Thyroid gland (tissue), 4 donors: ENCODE measurements at regions not wholly inside any gene's neighbourhood (a gene's known extent, or its start where the extent isn't known, plus 50 kb on each side); places are given as distances from the start of the nearest gene placed in this dataset.

Experiments used
- DNase-seq, 2 donors: peaks; one replicate each; pipeline ENCODE4 v3.0.0-alpha.2; 2019
- H3K27ac ChIP-seq, 3 donors: fragments of 200-600 bp; sonication (generic); 1 replicate in 2 of 3; 2 replicates in 1 of 3; pipeline ENCODE4 v1.5.1; 2016 to 2019; ENCODE audit warnings: mild to moderate bottlenecking in 1 of 3, moderate library complexity in 1 of 3
- H3K27me3 ChIP-seq: fragments of 200-600 bp; sonication (generic); one replicate; pipeline ENCODE4 v1.5.1; 2019
- H3K36me3 ChIP-seq, 2 donors: fragments of 200-600 bp; sonication (generic); one replicate each; pipeline ENCODE4 v1.5.1; 2016 to 2019
- H3K4me1 ChIP-seq, 2 donors: fragments of 200-600 bp; sonication (generic); one replicate each; pipeline ENCODE4 v1.5.1; 2017 to 2019
- H3K4me3 ChIP-seq, 3 donors: fragments of 200-600 bp; sonication (generic); replicated peaks in 1 of 3; 1 replicate in 2 of 3; 2 replicates in 1 of 3; pipeline ENCODE4 v1.5.1; 2016; ENCODE audit warnings: mild to moderate bottlenecking in 1 of 3
- H3K9me3 ChIP-seq: fragments of 200-600 bp; sonication (generic); one replicate; pipeline ENCODE4 v1.5.1; 2017
- CTCF ChIP-seq, 6 experiments: fragments of 200-600 bp in 3 of 6; fragments of 450-650 bp in 3 of 6; sonication (generic) in 3 of 6; IDR thresholded peaks; one replicate each; pipeline ENCODE4 v1.5.1; 2016 to 2019; ENCODE audit warnings: antibody characterized with exemption in 6 of 6, mild to moderate bottlenecking in 2 of 6, inconsistent platforms in 1 of 6, moderate library complexity in 1 of 6
- POLR2A ChIP-seq, 2 donors: fragments of 450-650 bp; IDR thresholded peaks; one replicate each; pipeline ENCODE4 v1.6.1; 2017; ENCODE audit warnings: antibody characterized with exemption in 2 of 2, mild to moderate bottlenecking in 2 of 2, moderate library complexity in 1 of 2
- WGBS, 2 donors: methylation state at CpG; one replicate each; pipeline ENCODE4 v1.1.5; 2017; 5-methylcytosine and 5-hydroxymethylcytosine counted together
- intact Hi-C: fragments of 100-400 bp; cut with DNase I; formaldehyde crosslinking; loops from one replicate; pipeline ENCODE4 v1.15.1; 2023

- no peak overlapping the region for H3K27ac ChIP-seq
- TF ChIP-seq CTCF (IDR thresholded peaks at IDR 0.05) (peak in 3 of 6 experiments; percentile 20 to 27 (median 24)), POLR2A (IDR thresholded peaks at IDR 0.05) (no peak)
- H3K36me3 ChIP-seq, result no peaks in the 10 kb centered on the region
- peak; percentile 75 to 85 for DNase-seq
- no peaks in the 10 kb centered on the region for H3K27me3 ChIP-seq
- H3K4me1 ChIP-seq, result peaks cover 0 to 6% of the 10 kb centered on the region in 2 donors
- intact Hi-C loops, result no loop called here
- 58 to 62% methylated on average over 9 of the region's 9 CpGs for WGBS, 2 donors
- H3K9me3 ChIP-seq, result no peaks in the 10 kb centered on the region
- no peak overlapping the region for H3K4me3 ChIP-seq
These were observed 199.4 kb downstream of the ESM1 start for GRCh38 chr5:54785729-54786591.

GRCh38 chr5:54778783-54779182, 206.6 kb downstream of the ESM1 start:
- Histone ChIP-seq H3K9me3 (no peaks in the 10 kb centered on the region), H3K36me3 (no peaks in the 10 kb centered on the region), H3K27me3 (no peaks in the 10 kb centered on the region), H3K4me1 (no peaks in the 10 kb centered on the region), H3K4me3 (no peak overlapping the region), H3K27ac (no peak overlapping the region)
- 74 to 93% methylated on average over 2 of the region's 2 CpGs for WGBS, 2 donors
- TF ChIP-seq POLR2A (IDR thresholded peaks at IDR 0.05) (no peak), CTCF (IDR thresholded peaks at IDR 0.05) (no peak)
- no peak for DNase-seq
- intact Hi-C loops, result no loop called here

GRCh38 chr5:54775645-54776044, 209.7 kb downstream of the ESM1 start:
- no peaks in the 10 kb centered on the region for H3K9me3 ChIP-seq
- no peak for DNase-seq
- TF ChIP-seq POLR2A (IDR thresholded peaks at IDR 0.05), result no peak
- no peak for TF ChIP-seq CTCF (IDR thresholded peaks at IDR 0.05)
- H3K27ac ChIP-seq, result no peak overlapping the region
- no peak overlapping the region for H3K4me3 ChIP-seq
- H3K36me3 ChIP-seq, result no peaks in the 10 kb centered on the region
- intact Hi-C loops, result no loop called here
- H3K4me1 ChIP-seq, result no peaks in the 10 kb centered on the region
- no peaks in the 10 kb centered on the region for H3K27me3 ChIP-seq

GRCh38 chr5:54774281-54775170, 210.9 kb downstream of the ESM1 start:
- Histone ChIP-seq H3K27me3 (no peaks in the 10 kb centered on the region), H3K4me3 (no peak overlapping the region), H3K9me3 (no peaks in the 10 kb centered on the region), H3K27ac (no peak overlapping the region), H3K36me3 (no peaks in the 10 kb centered on the region), H3K4me1 (no peaks in the 10 kb centered on the region)
- DNase-seq, result peak; percentile 26 to 33
- 68 to 72% methylated on average over 10 of the region's 10 CpGs for WGBS, 2 donors
- intact Hi-C loops, result no loop called here
- TF ChIP-seq POLR2A (IDR thresholded peaks at IDR 0.05) (no peak), CTCF (IDR thresholded peaks at IDR 0.05) (no peak)

GRCh38 chr5:54772684-54773083, 212.7 kb downstream of the ESM1 start:
- Histone ChIP-seq H3K4me1 (no peaks in the 10 kb centered on the region), H3K27ac (no peak overlapping the region), H3K27me3 (no peaks in the 10 kb centered on the region), H3K36me3 (no peaks in the 10 kb centered on the region), H3K9me3 (no peaks in the 10 kb centered on the region), H3K4me3 (no peak overlapping the region)
- DNase-seq, result no peak
- 86 to 90% methylated on average over 2 of the region's 2 CpGs for WGBS, 2 donors
- intact Hi-C loops, result no loop called here
- no peak for TF ChIP-seq CTCF (IDR thresholded peaks at IDR 0.05)
- TF ChIP-seq POLR2A (IDR thresholded peaks at IDR 0.05), result no peak
